ENCODE measurements at regions not wholly inside any gene's neighbourhood (a gene's known extent, or its start where the extent isn't known, plus 50 kb on each side); places are given as distances from the start of the nearest gene placed in this dataset.

GRCh38 chr4:108426493-108426892, 193.9 kb upstream of the RPL34 start:
- TF ChIP-seq CTCF (IDR thresholded peaks at IDR 0.05) (no peak), POLR2A (IDR thresholded peaks at IDR 0.05) (no peak)

All from prostate gland (tissue), 2 donors.